Neural cell (in vitro differentiated cells): ENCODE measurements at regions not wholly inside any gene's neighbourhood (a gene's known extent, or its start where the extent isn't known, plus 50 kb on each side); places are given as distances from the start of the nearest gene placed in this dataset.

ENCODE experiments used
- CTCF ChIP-seq: fragments of 450-650 bp; IDR thresholded peaks from 2 replicates; pipeline ENCODE4 v1.5.1; 2014; ENCODE audit warnings: antibody characterized with exemption, mild to moderate bottlenecking, moderate library complexity; ENCODE audit not compliant: poor library complexity, severe bottlenecking
- EP300 ChIP-seq: fragments of 450-650 bp; conservative IDR thresholded peaks from 2 replicates; pipeline ENCODE4 v1.6.1; 2014; ENCODE audit warnings: antibody characterized with exemption, mild to moderate bottlenecking, moderate library complexity; ENCODE audit not compliant: poor library complexity, severe bottlenecking
- EZH2 ChIP-seq: fragments of 200-600, 300-800 bp; shearing (Covaris generic), sonication (generic); IDR thresholded peaks from 2 replicates; pipeline ENCODE4 v1.6.1; 2014; ENCODE audit warnings: antibody characterized with exemption, low read length, borderline replicate concordance, mild to moderate bottlenecking; ENCODE audit not compliant: insufficient read depth, poor library complexity, severe bottlenecking
- MXI1 ChIP-seq: fragments of 450-650 bp; conservative IDR thresholded peaks from 2 replicates; pipeline ENCODE4 v1.6.1; 2014; ENCODE audit warnings: antibody characterized with exemption, mild to moderate bottlenecking; ENCODE audit not compliant: poor library complexity, severe bottlenecking
- POLR2AphosphoS5 ChIP-seq: IDR thresholded peaks from 2 replicates; pipeline ENCODE4 v1.6.1; 2012
- RAD21 ChIP-seq: fragments of 450-650 bp; conservative IDR thresholded peaks from 2 replicates; pipeline ENCODE4 v1.6.1; 2014; ENCODE audit warnings: antibody characterized with exemption, mild to moderate bottlenecking, moderate library complexity
- SMC3 ChIP-seq: fragments of 450-650 bp; conservative IDR thresholded peaks from 2 replicates; pipeline ENCODE4 v1.6.1; 2014; ENCODE audit warnings: antibody characterized with exemption, mild to moderate bottlenecking, moderate library complexity; ENCODE audit not compliant: poor library complexity
- TF ChIP-seq, protein P1 (sequence below): IDR thresholded peaks from 2 replicates; pipeline ENCODE4 v1.6.1; 2012; ENCODE audit warnings: borderline replicate concordance

- no peak for TF ChIP-seq EP300
- TF ChIP-seq EZH2 = no peak
- TF ChIP-seq CTCF = no peak
- no peak for TF ChIP-seq RAD21
- TF ChIP-seq, protein P1, sequence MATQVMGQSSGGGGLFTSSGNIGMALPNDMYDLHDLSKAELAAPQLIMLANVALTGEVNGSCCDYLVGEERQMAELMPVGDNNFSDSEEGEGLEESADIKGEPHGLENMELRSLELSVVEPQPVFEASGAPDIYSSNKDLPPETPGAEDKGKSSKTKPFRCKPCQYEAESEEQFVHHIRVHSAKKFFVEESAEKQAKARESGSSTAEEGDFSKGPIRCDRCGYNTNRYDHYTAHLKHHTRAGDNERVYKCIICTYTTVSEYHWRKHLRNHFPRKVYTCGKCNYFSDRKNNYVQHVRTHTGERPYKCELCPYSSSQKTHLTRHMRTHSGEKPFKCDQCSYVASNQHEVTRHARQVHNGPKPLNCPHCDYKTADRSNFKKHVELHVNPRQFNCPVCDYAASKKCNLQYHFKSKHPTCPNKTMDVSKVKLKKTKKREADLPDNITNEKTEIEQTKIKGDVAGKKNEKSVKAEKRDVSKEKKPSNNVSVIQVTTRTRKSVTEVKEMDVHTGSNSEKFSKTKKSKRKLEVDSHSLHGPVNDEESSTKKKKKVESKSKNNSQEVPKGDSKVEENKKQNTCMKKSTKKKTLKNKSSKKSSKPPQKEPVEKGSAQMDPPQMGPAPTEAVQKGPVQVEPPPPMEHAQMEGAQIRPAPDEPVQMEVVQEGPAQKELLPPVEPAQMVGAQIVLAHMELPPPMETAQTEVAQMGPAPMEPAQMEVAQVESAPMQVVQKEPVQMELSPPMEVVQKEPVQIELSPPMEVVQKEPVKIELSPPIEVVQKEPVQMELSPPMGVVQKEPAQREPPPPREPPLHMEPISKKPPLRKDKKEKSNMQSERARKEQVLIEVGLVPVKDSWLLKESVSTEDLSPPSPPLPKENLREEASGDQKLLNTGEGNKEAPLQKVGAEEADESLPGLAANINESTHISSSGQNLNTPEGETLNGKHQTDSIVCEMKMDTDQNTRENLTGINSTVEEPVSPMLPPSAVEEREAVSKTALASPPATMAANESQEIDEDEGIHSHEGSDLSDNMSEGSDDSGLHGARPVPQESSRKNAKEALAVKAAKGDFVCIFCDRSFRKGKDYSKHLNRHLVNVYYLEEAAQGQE = no peak
- no peak for TF ChIP-seq POLR2AphosphoS5
- TF ChIP-seq SMC3 = no peak
- no peak for TF ChIP-seq MXI1
These were observed 235.6 kb upstream of the HNRNPA3 start for GRCh38 chr2:176976736-176977685.
